ENCODE measurements at regions not wholly inside any gene's neighbourhood (a gene's known extent, or its start where the extent isn't known, plus 50 kb on each side); places are given as distances from the start of the nearest gene placed in this dataset.

GRCh38 chr20:6993011-6993410 lies 225.5 kb downstream of the BMP2 start:
- Mint-ChIP-seq H3K27me3 (ENCODE audit: low read depth) (no peaks in the 10 kb centered on the region), H3K4me3 (no peak overlapping the region), H3K9me3 (peaks cover 18% of the 10 kb centered on the region in 2 donors), H3K36me3 (ENCODE audit: insufficient read depth in 2 of 2) (no peaks in the 10 kb centered on the region), H3K4me1 (ENCODE audit: low read depth) (no peaks in the 10 kb centered on the region), H3K27ac (no peak overlapping the region)
- DNase-seq (no peak), ATAC-seq (replicated peaks in 1 of 2) (no peak)

GRCh38 chr20:6993511-6993910 lies 226.0 kb downstream of the BMP2 start:
- Mint-ChIP-seq H3K27me3 (ENCODE audit: low read depth) (no peaks in the 10 kb centered on the region), H3K4me1 (ENCODE audit: low read depth) (no peaks in the 10 kb centered on the region), H3K4me3 (no peak overlapping the region), H3K9me3 (peaks cover 18% of the 10 kb centered on the region in 2 donors), H3K36me3 (ENCODE audit: insufficient read depth in 2 of 2) (no peaks in the 10 kb centered on the region), H3K27ac (no peak overlapping the region)
- ATAC-seq (replicated peaks in 1 of 2), result no peak
- no peak for DNase-seq

GRCh38 chr20:6994452-6994851 lies 227.0 kb downstream of the BMP2 start:
- no peaks in the 10 kb centered on the region for H3K4me1 Mint-ChIP-seq (ENCODE audit: low read depth)
- H3K27me3 Mint-ChIP-seq (ENCODE audit: low read depth), result no peaks in the 10 kb centered on the region
- H3K4me3 Mint-ChIP-seq, result no peak overlapping the region
- no peaks in the 10 kb centered on the region for H3K36me3 Mint-ChIP-seq (ENCODE audit: insufficient read depth in 2 of 2)
- no peak overlapping the region for H3K27ac Mint-ChIP-seq
- no peak for ATAC-seq (replicated peaks in 1 of 2)
- peaks cover 16 to 18% of the 10 kb centered on the region in 2 donors for H3K9me3 Mint-ChIP-seq
- no peak for DNase-seq

- Mint-ChIP-seq H3K36me3 (ENCODE audit: insufficient read depth in 2 of 2) (no peaks in the 10 kb centered on the region), H3K27me3 (ENCODE audit: low read depth) (no peaks in the 10 kb centered on the region), H3K27ac (no peak overlapping the region), H3K4me1 (ENCODE audit: low read depth) (no peaks in the 10 kb centered on the region), H3K9me3 (peaks cover 8 to 15% of the 10 kb centered on the region in 2 donors), H3K4me3 (no peak overlapping the region)
- DNase-seq (no peak), ATAC-seq (replicated peaks in 1 of 2) (no peak)
Observed at GRCh38 chr20:6998909-6999308, 231.4 kb downstream of the BMP2 start.

GRCh38 chr20:6999381-6999780 lies 231.9 kb downstream of the BMP2 start:
- no peak for DNase-seq
- H3K36me3 Mint-ChIP-seq (ENCODE audit: insufficient read depth in 2 of 2), result no peaks in the 10 kb centered on the region
- ATAC-seq (replicated peaks in 1 of 2), result no peak

GRCh38 chr20:7003598-7003997 lies 236.1 kb downstream of the BMP2 start:
- H3K27ac Mint-ChIP-seq, result no peak overlapping the region
- no peak for DNase-seq
- no peaks in the 10 kb centered on the region for H3K4me1 Mint-ChIP-seq (ENCODE audit: low read depth)
- H3K27me3 Mint-ChIP-seq (ENCODE audit: low read depth), result no peaks in the 10 kb centered on the region
- no peak overlapping the region for H3K4me3 Mint-ChIP-seq
- no peaks in the 10 kb centered on the region for H3K36me3 Mint-ChIP-seq (ENCODE audit: insufficient read depth in 2 of 2)
- peaks cover 0 to 5% of the 10 kb centered on the region in 2 donors for H3K9me3 Mint-ChIP-seq
- no peak for ATAC-seq (replicated peaks in 1 of 2)

More at GRCh38 chr20:6999381-6999780, 231.9 kb downstream of the BMP2 start:
- Mint-ChIP-seq H3K27ac (no peak overlapping the region), H3K4me1 (ENCODE audit: low read depth) (no peaks in the 10 kb centered on the region), H3K4me3 (no peak overlapping the region), H3K9me3 (peaks cover 6 to 10% of the 10 kb centered on the region in 2 donors), H3K27me3 (ENCODE audit: low read depth) (no peaks in the 10 kb centered on the region)

GRCh38 chr20:7004801-7005200 lies 237.3 kb downstream of the BMP2 start:
- no peaks in the 10 kb centered on the region for H3K27me3 Mint-ChIP-seq (ENCODE audit: low read depth)
- no peak overlapping the region for H3K4me3 Mint-ChIP-seq
- peaks cover 0 to 5% of the 10 kb centered on the region in 2 donors for H3K9me3 Mint-ChIP-seq
- no peak overlapping the region for H3K27ac Mint-ChIP-seq
- DNase-seq, result no peak
- H3K4me1 Mint-ChIP-seq (ENCODE audit: low read depth), result no peaks in the 10 kb centered on the region
- no peaks in the 10 kb centered on the region for H3K36me3 Mint-ChIP-seq (ENCODE audit: insufficient read depth in 2 of 2)
- no peak for ATAC-seq (replicated peaks in 1 of 2)

- no peaks in the 10 kb centered on the region for H3K4me1 Mint-ChIP-seq (ENCODE audit: low read depth)
- H3K27ac Mint-ChIP-seq, result no peak overlapping the region
- H3K27me3 Mint-ChIP-seq (ENCODE audit: low read depth), result no peaks in the 10 kb centered on the region
- peaks cover 6 to 11% of the 10 kb centered on the region in 2 donors for H3K9me3 Mint-ChIP-seq
- ATAC-seq (replicated peaks in 1 of 2), result no peak
- no peak for DNase-seq
- no peak overlapping the region for H3K4me3 Mint-ChIP-seq
- H3K36me3 Mint-ChIP-seq (ENCODE audit: insufficient read depth in 2 of 2), result no peaks in the 10 kb centered on the region
Observed at GRCh38 chr20:7010527-7010926, 243.0 kb downstream of the BMP2 start.

- Mint-ChIP-seq H3K27ac (no peak overlapping the region), H3K9me3 (peaks cover 6 to 9% of the 10 kb centered on the region in 2 donors), H3K4me1 (ENCODE audit: low read depth) (no peaks in the 10 kb centered on the region), H3K27me3 (ENCODE audit: low read depth) (no peaks in the 10 kb centered on the region), H3K4me3 (no peak overlapping the region), H3K36me3 (ENCODE audit: insufficient read depth in 2 of 2) (no peaks in the 10 kb centered on the region)
- DNase-seq (no peak), ATAC-seq (replicated peaks in 1 of 2) (no peak)
Observed at GRCh38 chr20:7015257-7015656, 247.8 kb downstream of the BMP2 start.

GRCh38 chr20:7022597-7022996 lies 255.1 kb downstream of the BMP2 start:
- Mint-ChIP-seq H3K27me3 (ENCODE audit: low read depth) (no peaks in the 10 kb centered on the region), H3K4me3 (no peak overlapping the region), H3K27ac (no peak overlapping the region), H3K36me3 (ENCODE audit: insufficient read depth in 2 of 2) (peaks cover 3 to 5% of the 10 kb centered on the region in 2 donors), H3K9me3 (peaks cover 5 to 17% of the 10 kb centered on the region in 2 donors), H3K4me1 (ENCODE audit: low read depth) (no peaks in the 10 kb centered on the region)
- DNase-seq, result no peak
- ATAC-seq (replicated peaks in 1 of 2), result no peak

- Mint-ChIP-seq H3K9me3 (peaks cover 5 to 17% of the 10 kb centered on the region in 2 donors), H3K4me1 (ENCODE audit: low read depth) (no peaks in the 10 kb centered on the region), H3K36me3 (ENCODE audit: insufficient read depth in 2 of 2) (peaks cover 3 to 5% of the 10 kb centered on the region in 2 donors), H3K27ac (no peak overlapping the region), H3K4me3 (no peak overlapping the region), H3K27me3 (ENCODE audit: low read depth) (no peaks in the 10 kb centered on the region)
- no peak for DNase-seq
- ATAC-seq (replicated peaks in 1 of 2), result no peak
Observed at GRCh38 chr20:7025635-7026034, 258.1 kb downstream of the BMP2 start.

- H3K4me3 Mint-ChIP-seq, result no peak overlapping the region
- no peaks in the 10 kb centered on the region for H3K36me3 Mint-ChIP-seq (ENCODE audit: insufficient read depth in 2 of 2)
- no peak for ATAC-seq (replicated peaks in 1 of 2)
- no peaks in the 10 kb centered on the region for H3K27me3 Mint-ChIP-seq (ENCODE audit: low read depth)
- peaks cover 0 to 8% of the 10 kb centered on the region in 2 donors for H3K9me3 Mint-ChIP-seq
- DNase-seq, result no peak
- no peaks in the 10 kb centered on the region for H3K4me1 Mint-ChIP-seq (ENCODE audit: low read depth)
- H3K27ac Mint-ChIP-seq, result no peak overlapping the region
Observed at GRCh38 chr20:7029019-7029418, 261.5 kb downstream of the BMP2 start.

- DNase-seq, result no peak
- peaks cover 2 to 14% of the 10 kb centered on the region in 2 donors for H3K9me3 Mint-ChIP-seq
- H3K4me3 Mint-ChIP-seq, result no peak overlapping the region
- no peaks in the 10 kb centered on the region for H3K4me1 Mint-ChIP-seq (ENCODE audit: low read depth)
- no peak for ATAC-seq (replicated peaks in 1 of 2)
- no peaks in the 10 kb centered on the region for H3K27me3 Mint-ChIP-seq (ENCODE audit: low read depth)
- H3K27ac Mint-ChIP-seq, result no peak overlapping the region
- peaks cover 0 to 2% of the 10 kb centered on the region in 2 donors for H3K36me3 Mint-ChIP-seq (ENCODE audit: insufficient read depth in 2 of 2)
Observed at GRCh38 chr20:7031222-7031621, 263.7 kb downstream of the BMP2 start.

GRCh38 chr20:7038029-7038428 lies 270.5 kb downstream of the BMP2 start:
- ATAC-seq (replicated peaks in 1 of 2), result no peak
- no peak overlapping the region for H3K4me3 Mint-ChIP-seq
- no peak overlapping the region for H3K27ac Mint-ChIP-seq

More at GRCh38 chr20:7038029-7038428, 270.5 kb downstream of the BMP2 start:
- Mint-ChIP-seq H3K36me3 (ENCODE audit: insufficient read depth in 2 of 2) (peaks cover 0 to 2% of the 10 kb centered on the region in 2 donors), H3K27me3 (ENCODE audit: low read depth) (no peaks in the 10 kb centered on the region), H3K4me1 (ENCODE audit: low read depth) (no peaks in the 10 kb centered on the region), H3K9me3 (peaks cover 9 to 16% of the 10 kb centered on the region in 2 donors)
- DNase-seq, result no peak

All from activated T-cell treated with anti-CD3 and anti-CD28 coated beads, Interleukin-2, amount 50 U/mL, for 72 hours (primary cell).